ENCODE measurements at regions not wholly inside any gene's neighbourhood (a gene's known extent, or its start where the extent isn't known, plus 50 kb on each side); places are given as distances from the start of the nearest gene placed in this dataset.

DNA sequence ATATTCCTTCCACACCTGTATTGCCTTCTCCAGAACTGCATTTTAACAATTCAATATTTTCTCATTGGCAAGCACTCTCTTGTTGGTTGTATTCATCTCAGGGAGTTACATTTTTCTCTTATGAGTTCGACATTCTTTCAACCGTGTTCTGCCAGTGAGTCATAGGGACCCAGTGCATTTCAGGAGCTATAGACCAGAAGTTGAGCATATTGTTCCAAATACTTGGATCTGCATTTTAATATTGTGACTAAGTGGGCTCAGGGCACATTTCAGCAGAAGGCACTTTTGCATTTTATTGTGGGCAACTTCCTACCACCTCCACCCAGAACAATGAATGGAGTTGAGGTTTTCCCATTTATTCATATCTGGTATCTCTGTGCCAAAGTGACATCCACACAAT is 132.8 kb downstream of the TNFSF18 start:
- Histone ChIP-seq H3K36me3 (no peaks in the 10 kb centered on the region), H3K27me3 (no peaks in the 10 kb centered on the region), H3K9me3 (peaks cover 0 to 5% (median 3%) of the 10 kb centered on the region in 3 donors), H3K27ac (no peak overlapping the region), H3K4me1 (peaks cover 0 to 30% (median 11%) of the 10 kb centered on the region in 3 donors), H3K4me3 (no peak overlapping the region)
- TF ChIP-seq POLR2A (IDR thresholded peaks at IDR 0.05) = no peak
- TF ChIP-seq, protein P1, sequence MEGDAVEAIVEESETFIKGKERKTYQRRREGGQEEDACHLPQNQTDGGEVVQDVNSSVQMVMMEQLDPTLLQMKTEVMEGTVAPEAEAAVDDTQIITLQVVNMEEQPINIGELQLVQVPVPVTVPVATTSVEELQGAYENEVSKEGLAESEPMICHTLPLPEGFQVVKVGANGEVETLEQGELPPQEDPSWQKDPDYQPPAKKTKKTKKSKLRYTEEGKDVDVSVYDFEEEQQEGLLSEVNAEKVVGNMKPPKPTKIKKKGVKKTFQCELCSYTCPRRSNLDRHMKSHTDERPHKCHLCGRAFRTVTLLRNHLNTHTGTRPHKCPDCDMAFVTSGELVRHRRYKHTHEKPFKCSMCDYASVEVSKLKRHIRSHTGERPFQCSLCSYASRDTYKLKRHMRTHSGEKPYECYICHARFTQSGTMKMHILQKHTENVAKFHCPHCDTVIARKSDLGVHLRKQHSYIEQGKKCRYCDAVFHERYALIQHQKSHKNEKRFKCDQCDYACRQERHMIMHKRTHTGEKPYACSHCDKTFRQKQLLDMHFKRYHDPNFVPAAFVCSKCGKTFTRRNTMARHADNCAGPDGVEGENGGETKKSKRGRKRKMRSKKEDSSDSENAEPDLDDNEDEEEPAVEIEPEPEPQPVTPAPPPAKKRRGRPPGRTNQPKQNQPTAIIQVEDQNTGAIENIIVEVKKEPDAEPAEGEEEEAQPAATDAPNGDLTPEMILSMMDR (IDR thresholded peaks at IDR 0.05) = no peak
- intact Hi-C loops (cut with DNase I) = no loop called here
- 34 to 43% methylated on average over 2 of the region's 2 CpGs for WGBS, 2 donors
- no peak for DNase-seq

DNA sequence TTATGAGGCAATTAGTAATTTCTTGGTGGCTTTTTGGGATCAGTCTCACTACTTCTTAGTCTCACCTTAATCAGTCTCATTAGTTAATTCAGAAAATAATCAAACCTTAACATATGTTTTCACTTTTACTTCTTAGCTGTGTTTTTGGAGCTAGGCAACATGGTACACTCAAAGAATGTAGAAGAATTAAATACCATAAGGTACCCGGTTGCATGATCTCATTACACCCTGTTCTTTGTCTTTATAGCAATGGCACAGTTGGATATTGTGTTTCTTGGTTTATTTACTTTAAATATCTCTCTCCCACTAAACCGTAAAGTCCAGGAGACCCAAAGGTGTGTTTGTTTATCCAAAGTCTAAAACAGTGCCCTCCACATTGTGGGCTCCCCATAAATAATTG is 132.3 kb downstream of the TNFSF18 start:
- Histone ChIP-seq H3K4me3 (no peak overlapping the region), H3K27ac (no peak overlapping the region), H3K9me3 (no peaks in the 10 kb centered on the region), H3K27me3 (no peaks in the 10 kb centered on the region), H3K36me3 (no peaks in the 10 kb centered on the region), H3K4me1 (peaks cover 0 to 30% (median 11%) of the 10 kb centered on the region in 3 donors)
- intact Hi-C loops (cut with DNase I) = no loop called here
- no peak for DNase-seq
- WGBS, 2 donors = 66 to 77% methylated on average over 2 of the region's 2 CpGs
- no peak for TF ChIP-seq POLR2A (IDR thresholded peaks at IDR 0.05)
- TF ChIP-seq, protein P1 (IDR thresholded peaks at IDR 0.05) = no peak

DNA sequence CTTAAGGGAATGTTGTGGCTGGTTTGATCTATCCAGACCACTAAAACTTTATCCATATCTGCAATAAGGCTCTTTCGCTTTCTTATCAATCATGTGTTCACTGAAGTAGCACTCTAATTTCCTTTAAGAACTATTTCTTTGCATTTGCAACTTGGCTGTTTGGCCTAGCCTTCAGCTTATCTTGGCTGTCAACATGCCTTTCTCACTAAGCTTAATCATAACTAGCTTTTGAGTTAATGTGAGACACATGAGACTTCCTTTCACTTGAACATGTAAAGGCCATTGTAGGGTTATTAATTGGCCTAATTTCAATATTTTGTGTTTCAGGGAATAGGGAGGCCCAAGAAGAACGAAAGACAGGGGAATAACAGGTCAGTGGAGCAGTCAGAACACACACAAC is 124.7 kb downstream of the TNFSF18 start:
- no peak for DNase-seq
- H3K36me3 ChIP-seq = no peaks in the 10 kb centered on the region
- H3K9me3 ChIP-seq = no peaks in the 10 kb centered on the region
- H3K27me3 ChIP-seq = no peaks in the 10 kb centered on the region
- no peak for TF ChIP-seq POLR2A (IDR thresholded peaks at IDR 0.05)
- TF ChIP-seq, protein P1 (IDR thresholded peaks at IDR 0.05) = no peak
- no peak overlapping the region for H3K27ac ChIP-seq
- intact Hi-C loops (cut with DNase I) = no loop called here
- 73 to 88% methylated on average over 2 of the region's 2 CpGs for WGBS, 2 donors
- H3K4me1 ChIP-seq = peaks cover 9 to 19% (median 11%) of the 10 kb centered on the region in 3 donors
- no peak overlapping the region for H3K4me3 ChIP-seq

DNA sequence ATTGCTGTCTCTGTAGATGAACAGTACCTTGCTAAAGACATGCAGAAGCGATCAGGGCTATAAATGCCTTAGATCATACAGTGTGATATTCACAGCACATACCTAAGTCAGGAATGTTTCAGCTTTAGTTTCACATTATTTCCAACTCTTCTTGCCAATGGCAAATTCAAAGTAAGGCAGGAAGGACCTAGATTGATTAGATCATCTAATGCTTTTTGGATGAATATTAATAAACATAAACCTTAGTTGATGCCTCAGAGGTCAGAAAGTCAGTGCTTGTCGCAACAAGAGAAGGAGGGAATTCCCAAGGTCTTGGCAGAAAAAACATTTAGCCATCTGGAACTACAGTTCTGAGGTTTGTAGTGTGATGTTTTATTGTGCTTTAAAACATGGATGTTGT is 122.3 kb downstream of the TNFSF18 start:
- Histone ChIP-seq H3K27me3 (no peaks in the 10 kb centered on the region), H3K4me1 (peaks cover 10 to 25% (median 14%) of the 10 kb centered on the region in 3 donors), H3K27ac (no peak overlapping the region), H3K36me3 (no peaks in the 10 kb centered on the region), H3K4me3 (no peak overlapping the region), H3K9me3 (no peaks in the 10 kb centered on the region)
- WGBS, 2 donors = 32 to 34% methylated on average over 2 of the region's 2 CpGs
- DNase-seq = no peak
- intact Hi-C loops (cut with DNase I) = no loop called here
- TF ChIP-seq, protein P1 (IDR thresholded peaks at IDR 0.05) = no peak
- no peak for TF ChIP-seq POLR2A (IDR thresholded peaks at IDR 0.05)

DNA sequence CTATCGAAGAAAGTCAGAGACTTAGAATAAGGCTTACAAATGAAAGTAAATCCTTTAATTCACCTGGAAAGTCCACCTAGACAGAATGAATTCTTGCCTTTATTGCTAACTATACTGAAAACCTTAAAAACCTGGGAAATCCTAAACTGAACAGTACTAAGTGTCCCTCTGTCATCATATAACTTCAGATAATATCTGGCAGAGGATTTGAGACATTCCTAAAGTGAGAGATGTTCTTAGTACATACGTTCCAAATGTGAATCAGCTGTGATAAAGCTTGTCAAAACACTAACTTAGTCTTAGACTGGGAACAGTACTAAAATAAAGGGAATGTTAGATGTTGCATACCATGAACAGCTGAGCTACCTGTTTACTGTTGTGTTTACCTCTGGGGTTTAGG is 121.7 kb downstream of the TNFSF18 start:
- no peak overlapping the region for H3K4me3 ChIP-seq
- no peaks in the 10 kb centered on the region for H3K27me3 ChIP-seq
- WGBS, 2 donors = 29 to 37% methylated on average over 2 of the region's 2 CpGs
- H3K4me1 ChIP-seq = peaks cover 14 to 31% (median 20%) of the 10 kb centered on the region in 3 donors
- TF ChIP-seq, protein P1 (IDR thresholded peaks at IDR 0.05) = no peak
- TF ChIP-seq POLR2A (IDR thresholded peaks at IDR 0.05) = no peak
- no peak overlapping the region for H3K27ac ChIP-seq
- DNase-seq = no peak
- intact Hi-C loops (cut with DNase I) = no loop called here
- H3K9me3 ChIP-seq = no peaks in the 10 kb centered on the region
- no peaks in the 10 kb centered on the region for H3K36me3 ChIP-seq
